ENCODE measurements at regions not wholly inside any gene's neighbourhood (a gene's known extent, or its start where the extent isn't known, plus 50 kb on each side); places are given as distances from the start of the nearest gene placed in this dataset.
"Not testable (repeated sequence)": the region's sequence is repeated elsewhere in the genome, so short reads cannot be mapped to it uniquely, and the experiment has no call there.

DNA sequence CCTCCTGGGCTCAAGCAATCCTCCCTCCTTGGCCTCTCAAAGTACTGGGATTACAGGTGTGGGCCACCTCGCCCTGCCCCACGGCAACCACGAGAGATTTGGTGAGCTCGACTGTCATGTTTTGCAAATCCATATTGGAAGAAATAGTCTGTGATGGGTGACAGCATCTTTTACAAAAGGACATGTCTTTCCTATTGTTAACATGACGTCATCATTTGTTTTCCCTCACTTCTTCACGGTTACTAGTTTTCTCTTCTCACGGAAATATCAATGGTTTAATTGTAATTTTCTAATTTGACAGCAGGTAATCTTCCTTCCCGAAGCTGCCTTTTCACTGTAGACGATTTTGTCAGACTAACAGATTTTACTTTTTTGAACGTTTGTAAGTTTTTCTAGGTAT is 110.8 kb upstream of the GREM2 start:
- 61 to 62% methylated on average over 10 of the region's 10 CpGs for WGBS, 2 donors
- no peaks in the 10 kb centered on the region for H3K4me1 ChIP-seq
- H3K9me3 ChIP-seq = no peaks in the 10 kb centered on the region
- H3K4me3 ChIP-seq = no peak overlapping the region
- intact Hi-C loops (cut with DNase I) = no loop called here
- DNase-seq = no peak
- ATAC-seq = no peak
- no peaks in the 10 kb centered on the region for H3K36me3 ChIP-seq (replicated peaks in 1 of 2; ENCODE audit: insufficient read depth in 1 of 2, low read depth in 2 of 2)
- H3K27me3 ChIP-seq = no peaks in the 10 kb centered on the region
- H3K27ac ChIP-seq = no peak overlapping the region
- TF ChIP-seq, protein P1, sequence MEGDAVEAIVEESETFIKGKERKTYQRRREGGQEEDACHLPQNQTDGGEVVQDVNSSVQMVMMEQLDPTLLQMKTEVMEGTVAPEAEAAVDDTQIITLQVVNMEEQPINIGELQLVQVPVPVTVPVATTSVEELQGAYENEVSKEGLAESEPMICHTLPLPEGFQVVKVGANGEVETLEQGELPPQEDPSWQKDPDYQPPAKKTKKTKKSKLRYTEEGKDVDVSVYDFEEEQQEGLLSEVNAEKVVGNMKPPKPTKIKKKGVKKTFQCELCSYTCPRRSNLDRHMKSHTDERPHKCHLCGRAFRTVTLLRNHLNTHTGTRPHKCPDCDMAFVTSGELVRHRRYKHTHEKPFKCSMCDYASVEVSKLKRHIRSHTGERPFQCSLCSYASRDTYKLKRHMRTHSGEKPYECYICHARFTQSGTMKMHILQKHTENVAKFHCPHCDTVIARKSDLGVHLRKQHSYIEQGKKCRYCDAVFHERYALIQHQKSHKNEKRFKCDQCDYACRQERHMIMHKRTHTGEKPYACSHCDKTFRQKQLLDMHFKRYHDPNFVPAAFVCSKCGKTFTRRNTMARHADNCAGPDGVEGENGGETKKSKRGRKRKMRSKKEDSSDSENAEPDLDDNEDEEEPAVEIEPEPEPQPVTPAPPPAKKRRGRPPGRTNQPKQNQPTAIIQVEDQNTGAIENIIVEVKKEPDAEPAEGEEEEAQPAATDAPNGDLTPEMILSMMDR (IDR thresholded peaks at IDR 0.05) = no peak
- TF ChIP-seq POLR2A (IDR thresholded peaks at IDR 0.05) = no peak

DNA sequence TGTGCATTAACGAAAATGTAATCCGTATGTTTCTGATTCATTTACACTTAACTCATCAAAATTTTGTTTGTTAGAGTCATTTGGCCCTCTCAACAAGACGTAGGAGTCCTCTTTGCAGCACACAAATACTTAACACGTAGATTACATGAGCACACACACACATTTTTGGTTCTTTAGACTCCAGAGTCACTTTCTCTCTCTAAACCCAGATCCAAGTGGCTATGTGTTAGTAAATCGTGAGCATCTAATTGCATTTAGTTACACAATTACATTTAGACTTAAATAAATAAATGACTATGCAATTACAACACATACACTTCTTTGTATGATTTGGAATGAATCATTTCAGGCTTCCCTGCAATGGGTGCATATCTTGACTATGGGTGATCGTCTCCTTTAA is 109.0 kb upstream of the GREM2 start:
- no peak overlapping the region for H3K4me3 ChIP-seq
- TF ChIP-seq, protein P1 (IDR thresholded peaks at IDR 0.05) = no peak
- no peak for TF ChIP-seq POLR2A (IDR thresholded peaks at IDR 0.05)
- H3K27ac ChIP-seq = no peak overlapping the region
- no peaks in the 10 kb centered on the region for H3K36me3 ChIP-seq (replicated peaks in 1 of 2; ENCODE audit: insufficient read depth in 1 of 2, low read depth in 2 of 2)
- ATAC-seq (no peak), DNase-seq (no peak)
- H3K9me3 ChIP-seq = no peaks in the 10 kb centered on the region
- no peaks in the 10 kb centered on the region for H3K4me1 ChIP-seq
- H3K27me3 ChIP-seq = no peaks in the 10 kb centered on the region
- WGBS, 2 donors = 44 to 51% methylated on average over 6 of the region's 6 CpGs
- intact Hi-C loops (cut with DNase I) = no loop called here

DNA sequence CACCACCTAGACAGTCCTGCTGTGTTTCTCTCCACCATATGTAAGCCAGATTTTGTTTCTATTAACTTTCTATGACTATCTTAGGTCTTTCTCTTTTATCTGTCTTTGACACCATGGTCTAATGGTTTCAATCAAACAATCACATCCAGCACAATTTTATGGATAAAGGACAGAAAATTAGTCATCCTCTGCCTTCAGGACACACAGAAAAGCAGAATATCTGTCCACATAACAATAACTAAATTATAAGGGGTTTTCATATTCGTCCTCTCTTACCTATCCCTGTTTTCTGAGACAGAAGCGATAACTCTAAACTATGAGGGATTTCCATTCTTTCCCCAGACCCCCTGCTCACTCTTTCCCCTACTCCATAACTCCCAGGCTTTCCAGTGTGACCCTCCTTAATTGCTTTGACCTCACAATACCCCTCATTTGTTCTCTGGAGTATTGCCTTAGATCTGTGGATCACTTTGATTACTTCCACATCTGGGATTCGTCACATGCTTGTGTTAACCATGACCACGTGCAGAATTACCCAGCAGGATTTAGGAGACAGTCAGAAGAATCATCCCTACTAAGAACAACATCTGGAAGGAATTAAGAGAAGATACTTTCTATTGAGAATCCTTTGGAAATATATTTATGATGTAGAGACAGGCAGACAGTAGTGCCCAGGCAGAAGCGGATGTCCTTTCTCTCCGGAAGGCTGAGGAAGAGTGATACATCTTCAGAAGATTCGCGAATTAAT is 108.2 kb upstream of the GREM2 start:
- Histone ChIP-seq H3K27me3 (no peaks in the 10 kb centered on the region), H3K4me3 (no peak overlapping the region), H3K9me3 (no peaks in the 10 kb centered on the region), H3K36me3 (replicated peaks in 1 of 2; ENCODE audit: insufficient read depth in 1 of 2, low read depth in 2 of 2) (no peaks in the 10 kb centered on the region), H3K27ac (no peak overlapping the region), H3K4me1 (no peaks in the 10 kb centered on the region)
- WGBS, 2 donors = 52 to 57% methylated on average over 8 of the region's 8 CpGs
- no peak for ATAC-seq
- TF ChIP-seq POLR2A (IDR thresholded peaks at IDR 0.05) = no peak
- TF ChIP-seq, protein P1 (IDR thresholded peaks at IDR 0.05) = no peak
- no peak for DNase-seq
- intact Hi-C loops (cut with DNase I) = no loop called here

DNA sequence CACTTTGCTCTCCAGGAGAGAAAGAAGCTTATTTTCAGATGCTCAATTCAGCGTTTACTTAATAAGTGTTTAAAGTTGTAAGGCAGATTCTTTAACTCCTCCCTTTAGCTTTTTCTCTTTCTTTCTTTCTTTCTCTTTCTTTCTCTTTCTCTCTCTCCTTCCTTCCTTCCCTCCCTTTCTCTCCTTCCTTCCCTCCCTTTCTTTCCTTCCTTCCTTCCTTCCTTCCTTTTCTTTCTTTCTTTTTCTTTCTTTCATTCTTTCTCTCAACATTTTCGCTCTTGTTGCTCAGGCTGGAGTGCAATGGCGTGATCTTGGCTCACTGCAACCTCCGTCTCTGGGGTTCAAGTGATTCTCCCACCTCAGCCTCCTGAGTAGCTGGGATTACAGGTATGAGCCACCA is 104.6 kb upstream of the GREM2 start:
- DNase-seq; H3K9me3 ChIP-seq; ATAC-seq; intact Hi-C loops (cut with DNase I); H3K36me3 ChIP-seq (replicated peaks in 1 of 2; ENCODE audit: insufficient read depth in 1 of 2, low read depth in 2 of 2); H3K4me1 ChIP-seq; H3K27ac ChIP-seq; H3K27me3 ChIP-seq; H3K4me3 ChIP-seq: not testable (repeated sequence)
- 70 to 81% methylated on average over 4 of the region's 4 CpGs for WGBS, 2 donors

DNA sequence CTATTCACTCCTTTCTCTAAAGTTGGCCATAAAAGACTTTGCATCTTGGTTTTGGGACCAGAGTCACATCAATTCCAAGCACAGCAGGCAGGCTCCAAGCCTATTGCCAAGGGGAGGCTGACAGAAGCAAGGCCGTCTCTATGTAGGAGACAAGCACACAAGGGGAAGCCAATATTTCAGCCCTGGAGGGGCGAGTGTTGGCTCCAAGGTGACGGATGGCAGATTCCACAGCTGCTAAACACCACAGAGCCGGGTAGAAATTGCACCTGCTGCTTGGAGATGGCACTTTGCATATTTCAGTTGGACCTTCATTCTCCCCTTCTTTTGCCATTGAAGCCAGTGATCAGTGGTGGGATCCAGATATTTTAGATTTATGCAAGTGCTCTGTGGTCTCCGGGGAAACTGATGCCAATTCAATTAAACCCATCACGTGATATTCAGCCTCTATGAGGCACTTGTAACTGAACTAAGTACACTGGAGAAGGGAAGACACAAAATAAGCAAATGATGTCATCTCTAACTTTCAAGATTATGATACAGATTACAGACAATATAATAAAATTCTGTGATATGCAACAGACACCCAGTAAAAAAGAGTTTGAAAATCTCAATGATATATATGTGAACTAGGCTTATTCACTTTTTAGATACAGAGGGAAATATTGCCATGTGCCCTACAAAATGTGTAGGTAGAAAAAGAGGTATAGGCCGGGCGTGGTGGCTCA is 102.8 kb upstream of the GREM2 start:
- no peaks in the 10 kb centered on the region for H3K9me3 ChIP-seq
- ATAC-seq (no peak), DNase-seq (no peak)
- no peaks in the 10 kb centered on the region for H3K4me1 ChIP-seq
- no peak overlapping the region for H3K4me3 ChIP-seq
- no peaks in the 10 kb centered on the region for H3K36me3 ChIP-seq (replicated peaks in 1 of 2; ENCODE audit: insufficient read depth in 1 of 2, low read depth in 2 of 2)
- intact Hi-C loops (cut with DNase I) = no loop called here
- H3K27me3 ChIP-seq = no peaks in the 10 kb centered on the region
- no peak overlapping the region for H3K27ac ChIP-seq
- TF ChIP-seq, protein P1 (IDR thresholded peaks at IDR 0.05) = no peak
- no peak for TF ChIP-seq POLR2A (IDR thresholded peaks at IDR 0.05)
- 64 to 71% methylated on average over 7 to 8 of the region's 8 CpGs for WGBS, 2 donors

Data from body of pancreas (tissue), 4 donors.